GM12865 (cell line): ENCODE measurements at regions not wholly inside any gene's neighbourhood (a gene's known extent, or its start where the extent isn't known, plus 50 kb on each side); places are given as distances from the start of the nearest gene placed in this dataset.
"Not testable (repeated sequence)": the region's sequence is repeated elsewhere in the genome, so short reads cannot be mapped to it uniquely, and the experiment has no call there.

ENCODE experiments used
- DNase-seq: peaks from one replicate; pipeline ENCODE4 v3.0.0; 2010; ENCODE audit warnings: low read depth
- H3K4me3 ChIP-seq: 2 replicates; pipeline ENCODE4 v1.5.1; 2011; ENCODE audit warnings: mild to moderate bottlenecking, low read depth, low read length, control low read depth
- CTCF ChIP-seq: IDR thresholded peaks from 2 replicates; pipeline ENCODE4 v1.5.1; 2011; ENCODE audit warnings: low read length, control low read depth, low read depth, inconsistent platforms; ENCODE audit not compliant: insufficient read depth; ENCODE audit errors: missing control alignments

DNA sequence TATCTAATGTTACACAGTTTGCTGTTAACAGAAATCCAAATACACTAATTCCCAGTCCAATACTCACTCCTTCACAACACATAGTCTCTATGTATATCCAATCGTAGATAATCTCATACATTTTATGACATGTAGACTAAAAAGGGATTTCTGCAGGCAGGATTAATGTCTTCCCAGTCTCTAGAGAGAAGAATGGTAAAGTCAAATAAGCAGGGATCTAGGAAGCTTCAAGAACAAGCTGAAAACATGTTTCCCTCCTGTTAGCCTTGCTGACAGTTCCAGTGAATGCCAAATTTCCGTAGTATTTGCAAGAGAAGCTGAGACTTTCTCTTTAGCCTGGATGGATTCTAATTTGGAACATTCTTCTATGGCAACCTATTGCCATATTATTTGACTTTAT is 500.1 kb downstream of the IGSF11 start:
- DNase-seq: no peak
- no peak overlapping the region for H3K4me3 ChIP-seq
- TF ChIP-seq CTCF: no peak

GRCh38 chr3:118536764-118537163 is 497.9 kb downstream of the IGSF11 start:
- H3K4me3 ChIP-seq: no peak overlapping the region
- no peak for DNase-seq
- TF ChIP-seq CTCF: no peak

DNA sequence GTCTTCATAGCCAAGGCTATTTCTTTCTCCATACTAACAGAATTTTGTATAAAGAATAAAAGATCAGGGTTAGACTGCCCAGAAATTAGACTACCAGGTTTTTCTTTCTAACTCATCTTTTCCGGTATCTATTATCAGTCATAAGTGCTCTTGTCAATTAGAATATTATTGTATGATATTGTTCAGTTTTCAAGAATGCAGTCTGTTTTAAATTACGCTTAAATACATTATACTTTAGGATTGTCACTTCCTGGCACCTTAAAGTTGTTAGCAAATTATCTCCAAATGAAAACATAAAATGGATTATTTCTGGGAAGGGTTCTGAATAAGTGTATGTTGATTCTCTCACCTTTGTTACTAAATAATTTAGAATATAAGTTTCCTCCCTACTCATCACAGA is 497.2 kb downstream of the IGSF11 start:
- no peak for DNase-seq
- no peak overlapping the region for H3K4me3 ChIP-seq
- TF ChIP-seq CTCF: no peak

- no peak overlapping the region for H3K4me3 ChIP-seq
- no peak for TF ChIP-seq CTCF
- DNase-seq: no peak
Observed at GRCh38 chr3:118538187-118538586, 496.5 kb downstream of the IGSF11 start.

- not testable (repeated sequence) for DNase-seq, H3K4me3 ChIP-seq
Observed at GRCh38 chr3:118539820-118540447, 494.7 kb downstream of the IGSF11 start.

DNA sequence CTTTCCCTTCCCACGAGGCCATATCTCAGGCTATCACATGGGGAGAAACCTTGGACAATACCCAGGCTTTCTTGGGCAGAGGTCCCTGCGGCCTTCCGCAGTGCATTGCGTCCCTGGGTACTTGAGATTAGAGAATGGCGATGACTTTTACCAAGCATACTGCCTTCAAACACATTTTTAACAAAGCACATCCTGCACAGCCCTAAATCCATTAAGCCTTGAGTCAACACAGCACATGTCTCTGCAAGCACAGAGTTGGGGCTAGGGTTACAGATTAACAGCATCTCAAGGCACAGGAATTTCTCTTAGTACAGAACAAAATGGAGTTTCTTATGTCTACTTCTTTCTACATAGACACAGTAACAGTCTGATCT is 494.2 kb downstream of the IGSF11 start:
- H3K4me3 ChIP-seq, DNase-seq: not testable (repeated sequence)

GRCh38 chr3:118540826-118541225 is 493.8 kb downstream of the IGSF11 start:
- no peak for TF ChIP-seq CTCF
- DNase-seq: no peak
- no peak overlapping the region for H3K4me3 ChIP-seq

- H3K4me3 ChIP-seq: no peak overlapping the region
- no peak for TF ChIP-seq CTCF
- DNase-seq: no peak
Observed at GRCh38 chr3:118541796-118542195, 492.9 kb downstream of the IGSF11 start.
